GM12892 (cell line): ENCODE measurements at regions not wholly inside any gene's neighbourhood (a gene's known extent, or its start where the extent isn't known, plus 50 kb on each side); places are given as distances from the start of the nearest gene placed in this dataset.

Experiments used
- DNase-seq: peaks from one replicate; pipeline ENCODE4 v3.0.0; 2011; ENCODE audit not compliant: insufficient read length
- FAIRE-seq: peaks from 2 replicates; lab custom pipeline; 2011; peaks lifted over from hg19 to GRCh38; lab: Jason Lieb, UNC
- POLR2A ChIP-seq: IDR thresholded peaks from 2 replicates; pipeline ENCODE4 v1.6.1; 2011; ENCODE audit warnings: low read depth, low read length, control low read depth
- POLR2AphosphoS5 ChIP-seq: IDR thresholded peaks from 2 replicates; pipeline ENCODE4 v1.6.1; 2011; ENCODE audit warnings: low read depth, low read length, control low read depth
- TAF1 ChIP-seq: IDR thresholded peaks from 2 replicates; pipeline ENCODE4 v1.6.1; 2011; ENCODE audit warnings: low read depth, mild to moderate bottlenecking, control low read depth, low read length, borderline replicate concordance

DNA sequence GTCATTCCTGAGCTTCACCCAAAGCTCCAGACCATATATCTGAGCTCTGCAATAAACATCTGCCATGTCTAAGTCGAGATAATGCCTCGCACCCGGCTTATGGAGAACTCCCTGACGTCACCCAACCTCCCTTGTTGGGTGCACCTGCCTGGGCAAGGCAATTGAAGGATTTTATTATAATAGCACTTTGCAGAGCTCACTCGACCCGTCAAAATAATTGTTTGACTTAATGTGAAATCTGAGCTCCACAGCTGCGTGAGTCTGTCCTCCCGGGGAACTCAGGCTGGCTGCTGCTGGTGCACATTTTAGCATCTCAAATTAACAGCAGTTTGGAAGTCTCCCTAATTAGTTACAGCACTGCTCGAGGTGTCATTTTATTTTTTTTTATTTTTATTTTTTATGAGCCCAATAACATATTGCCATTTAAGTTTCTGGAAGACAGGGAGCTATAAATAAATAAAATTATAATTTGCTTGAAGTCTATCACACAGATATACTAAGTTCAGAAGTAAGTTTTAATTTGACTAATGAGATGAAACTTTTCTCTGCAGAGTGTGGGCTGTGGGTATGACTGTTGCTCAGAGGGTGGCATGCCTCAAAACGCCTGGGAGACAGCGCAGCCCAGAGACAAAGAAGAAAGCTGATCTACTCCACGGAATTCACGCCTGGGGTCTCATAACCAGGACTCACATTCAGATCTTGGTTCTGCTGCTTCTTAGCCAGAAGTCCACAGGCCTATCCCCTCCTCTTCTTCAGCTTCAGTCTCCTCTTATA is 401.4 kb upstream of the C16orf82 start:
- TF ChIP-seq POLR2AphosphoS5, result no peak
- no peak for TF ChIP-seq POLR2A
- no peak for TF ChIP-seq TAF1
- no peak for DNase-seq

DNA sequence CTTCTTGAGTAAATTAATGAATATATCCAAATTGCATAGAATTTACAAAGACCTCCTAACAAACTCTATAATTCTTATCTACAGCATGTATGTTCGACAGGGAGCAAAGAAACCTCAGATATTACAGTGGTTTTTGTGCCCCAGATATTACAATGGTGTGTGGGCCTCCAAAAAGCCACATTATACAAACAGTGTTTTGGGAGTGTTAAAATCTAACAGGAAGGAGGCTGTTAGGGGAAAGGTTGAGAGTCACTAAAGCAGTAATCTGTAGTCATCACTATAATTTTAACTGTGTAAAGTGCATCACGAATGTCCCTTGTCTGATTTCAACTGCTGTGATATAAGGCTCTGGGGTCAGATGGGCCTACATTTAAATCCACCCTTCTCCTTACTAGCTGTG is 400.2 kb upstream of the C16orf82 start:
- no peak for TF ChIP-seq TAF1
- no peak for TF ChIP-seq POLR2A
- TF ChIP-seq POLR2AphosphoS5, result no peak
- FAIRE-seq (no peak), DNase-seq (no peak)

More for the DNA sequence above, 401.4 kb upstream of the C16orf82 start:
- FAIRE-seq, result no peak

DNA sequence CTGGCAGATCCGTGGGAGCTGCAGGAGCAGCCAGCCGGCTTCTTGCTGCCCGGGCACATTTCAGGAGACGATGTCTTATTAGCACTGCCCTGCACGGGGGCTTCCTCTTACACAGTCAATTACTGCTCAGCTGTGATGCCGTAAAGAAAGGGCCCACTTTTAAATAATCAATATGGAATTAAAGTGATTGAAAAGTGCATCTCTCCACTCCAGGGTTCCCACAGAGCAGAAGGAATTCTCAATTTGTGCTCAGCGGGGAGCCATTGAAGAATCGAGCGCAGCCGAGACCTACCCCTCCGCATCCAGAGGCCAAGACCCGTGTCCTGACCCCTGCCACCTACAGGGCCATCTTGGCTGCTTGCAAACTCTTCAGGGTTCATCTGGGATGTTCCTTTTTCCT is 399.4 kb upstream of the C16orf82 start:
- TF ChIP-seq POLR2AphosphoS5 (no peak), POLR2A (no peak), TAF1 (no peak)
- FAIRE-seq, result no peak

DNA sequence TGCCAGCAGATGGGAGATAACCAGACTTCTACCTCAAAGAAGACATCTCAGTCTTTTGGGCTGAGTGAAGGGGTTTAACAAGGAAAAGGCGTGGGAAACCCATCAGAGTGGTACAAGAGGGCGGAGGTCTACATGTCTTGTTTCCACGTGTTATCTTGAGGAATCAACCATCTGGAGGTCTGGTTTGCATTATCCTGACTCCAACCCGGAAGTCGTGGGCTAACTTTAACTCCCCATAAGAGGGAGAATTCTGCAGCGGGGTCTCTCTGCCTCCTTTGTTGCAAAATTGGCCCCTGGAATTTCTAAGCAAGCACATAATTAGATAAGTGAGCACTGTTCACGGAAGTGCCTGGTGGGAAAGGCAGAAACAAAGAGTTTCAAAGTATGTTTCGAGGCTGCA is 398.7 kb upstream of the C16orf82 start:
- no peak for TF ChIP-seq POLR2AphosphoS5
- TF ChIP-seq TAF1, result no peak
- TF ChIP-seq POLR2A, result no peak
- FAIRE-seq (no peak), DNase-seq (no peak)

More for the DNA sequence above, 399.4 kb upstream of the C16orf82 start:
- no peak for DNase-seq

DNA sequence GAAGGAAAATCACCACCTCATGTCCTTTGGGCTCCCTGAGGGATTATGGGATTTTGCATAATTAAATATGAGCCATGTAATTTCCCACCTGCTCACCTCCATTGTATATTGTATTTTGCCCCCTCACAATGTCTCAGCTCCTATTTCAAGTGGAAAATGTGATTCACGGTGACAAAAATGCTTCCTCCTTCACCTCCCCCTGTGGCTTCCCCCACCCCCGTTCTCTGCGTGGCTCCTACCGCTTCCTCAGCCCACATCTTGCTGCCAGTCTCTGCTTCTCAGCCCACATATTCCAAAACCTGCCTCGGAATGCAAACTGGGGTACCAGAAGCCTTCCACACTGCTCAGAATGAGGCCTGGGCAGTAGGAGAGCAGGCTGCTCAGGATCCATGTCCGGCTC is 394.5 kb upstream of the C16orf82 start:
- FAIRE-seq, result no peak
- TF ChIP-seq POLR2A, result no peak
- no peak for TF ChIP-seq TAF1
- no peak for TF ChIP-seq POLR2AphosphoS5
- no peak for DNase-seq

DNA sequence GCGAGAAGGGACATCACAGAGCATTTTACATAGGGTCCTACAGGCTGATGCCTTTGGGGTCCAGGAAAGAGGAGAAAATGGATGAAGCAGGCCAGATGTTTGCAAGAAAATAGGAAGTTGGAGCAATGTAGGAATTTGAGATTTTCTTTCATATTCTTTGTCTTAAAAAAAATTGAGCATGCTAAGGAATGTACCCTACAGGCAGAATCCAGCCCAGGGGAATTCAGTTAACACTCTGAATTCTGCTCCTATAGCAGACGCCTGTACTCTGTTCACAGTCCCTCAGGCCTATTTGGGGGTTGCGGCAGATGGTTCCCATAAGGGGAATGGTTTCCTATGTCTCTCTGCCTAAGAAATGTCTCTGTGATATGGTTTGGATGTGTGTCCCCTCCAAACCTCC is 393.7 kb upstream of the C16orf82 start:
- FAIRE-seq (no peak), DNase-seq (no peak)
- TF ChIP-seq TAF1, result no peak
- no peak for TF ChIP-seq POLR2AphosphoS5

DNA sequence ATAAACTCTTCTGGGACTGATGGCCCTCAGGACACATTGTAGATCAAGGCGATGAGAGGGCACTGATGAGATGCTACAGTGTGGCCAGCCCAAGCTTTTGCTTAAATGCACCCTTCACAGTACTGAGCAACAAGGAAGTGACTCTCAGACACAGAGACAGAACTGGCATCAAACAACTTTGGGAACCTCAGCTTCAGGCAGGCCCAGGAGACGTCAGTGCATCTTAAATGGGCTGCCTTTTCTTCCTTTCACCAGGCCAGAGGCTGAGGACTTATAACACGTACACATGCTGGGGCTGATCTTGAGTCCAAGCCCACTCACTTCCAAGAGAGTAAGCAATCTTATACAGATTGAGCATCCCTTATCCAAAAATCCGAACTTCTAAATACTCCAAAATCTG is 386.1 kb upstream of the C16orf82 start:
- TF ChIP-seq POLR2AphosphoS5 (no peak), POLR2A (no peak), TAF1 (no peak)
- FAIRE-seq (no peak), DNase-seq (no peak)

DNA sequence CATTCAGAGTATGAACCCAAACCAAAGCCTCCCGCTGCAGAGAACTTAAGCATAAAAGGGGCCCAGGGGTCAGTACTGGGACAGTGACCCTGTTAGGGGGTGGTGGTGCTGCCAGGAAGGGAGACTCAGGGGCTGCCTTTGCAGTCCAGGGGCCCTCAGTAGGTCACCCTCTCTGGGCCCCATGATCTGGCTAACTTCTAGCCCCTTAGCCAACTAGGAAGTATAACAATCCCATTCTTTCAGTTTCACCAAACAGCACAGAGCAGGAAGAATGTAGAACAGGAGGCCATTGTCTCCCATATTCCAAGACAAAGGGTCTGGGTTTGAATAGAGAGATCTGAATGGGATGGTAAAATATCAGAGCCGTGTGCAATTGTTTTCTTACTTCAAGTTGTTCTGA is 378.6 kb upstream of the C16orf82 start:
- FAIRE-seq (no peak), DNase-seq (no peak)
- no peak for TF ChIP-seq POLR2AphosphoS5
- no peak for TF ChIP-seq POLR2A
- no peak for TF ChIP-seq TAF1

DNA sequence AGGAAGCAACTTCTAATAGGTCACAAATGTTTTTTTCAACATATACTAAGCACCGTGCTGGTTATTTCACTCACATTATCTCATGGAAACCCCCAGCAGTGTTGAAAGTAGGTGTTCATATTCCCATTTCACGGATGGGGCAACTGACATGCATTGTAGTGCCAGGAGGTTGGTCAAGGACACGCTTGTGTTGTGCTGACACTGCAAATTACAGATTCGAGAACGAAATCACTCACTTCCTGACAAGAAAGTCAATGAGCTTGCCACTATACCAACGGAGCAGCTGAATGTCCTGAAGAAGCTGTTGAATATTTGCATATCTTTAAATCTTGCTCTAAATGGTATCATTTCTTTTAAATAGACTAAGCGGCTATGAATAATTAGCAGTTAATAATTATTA is 378.0 kb upstream of the C16orf82 start:
- FAIRE-seq, result no peak
- TF ChIP-seq POLR2A (no peak), TAF1 (no peak), POLR2AphosphoS5 (no peak)
- no peak for DNase-seq

DNA sequence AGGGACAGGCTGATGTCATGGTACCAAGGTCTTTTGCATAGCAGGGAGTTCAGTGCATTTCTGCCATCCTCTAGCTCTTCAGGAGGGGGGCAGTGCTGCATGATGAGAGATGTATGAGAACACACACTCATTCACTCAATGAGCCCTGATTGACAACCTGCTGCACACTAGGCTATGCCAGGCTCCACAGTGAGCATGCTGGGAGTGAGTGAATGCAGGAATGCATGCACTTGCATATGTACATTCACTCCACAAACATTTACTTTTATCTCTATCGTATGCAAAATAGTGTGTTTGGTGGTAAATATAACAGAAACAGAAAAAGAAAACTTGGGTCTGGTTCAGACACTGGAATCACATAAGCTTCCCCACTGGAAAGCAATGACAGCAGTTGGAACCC is 374.1 kb upstream of the C16orf82 start:
- DNase-seq (no peak), FAIRE-seq (no peak)
- TF ChIP-seq TAF1 (no peak), POLR2A (no peak), POLR2AphosphoS5 (no peak)

DNA sequence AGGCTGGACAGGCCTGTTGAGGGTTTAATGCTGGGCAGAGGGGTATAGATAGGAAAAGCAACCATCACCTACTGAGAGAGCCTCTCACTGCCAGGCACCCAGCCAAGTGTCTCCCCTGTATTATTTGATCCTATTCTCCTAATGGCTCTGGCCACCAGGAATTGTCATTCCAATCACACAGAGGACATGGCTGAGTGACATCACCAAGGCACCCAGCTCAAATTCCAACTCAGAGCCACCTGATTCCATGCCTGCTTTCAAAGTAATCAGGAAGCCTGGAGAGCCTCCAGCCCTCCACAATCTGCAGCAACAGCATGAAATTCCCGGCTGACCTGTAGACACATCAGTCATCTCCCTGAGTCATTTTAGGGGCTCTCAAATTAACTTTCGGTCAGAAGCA is 368.9 kb upstream of the C16orf82 start:
- DNase-seq (no peak), FAIRE-seq (no peak)
- TF ChIP-seq TAF1 (no peak), POLR2A (no peak), POLR2AphosphoS5 (no peak)

DNA sequence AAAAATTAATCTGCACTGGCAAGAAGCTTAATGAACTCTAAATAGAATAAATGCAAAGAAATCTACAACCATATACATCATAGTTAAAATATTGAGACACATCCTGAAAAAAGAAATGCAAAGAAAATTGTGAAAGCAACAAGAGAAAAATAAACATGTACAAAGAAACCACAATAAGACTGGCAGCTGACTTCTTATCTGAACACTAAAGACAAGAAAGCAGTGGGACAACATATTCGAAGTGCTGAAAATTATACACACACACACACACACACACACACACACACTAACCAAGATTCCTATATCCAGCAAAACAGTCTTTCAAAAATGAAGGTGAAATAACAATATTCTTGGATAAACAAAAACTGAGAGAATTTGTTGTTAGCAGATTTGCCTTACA is 366.5 kb upstream of the C16orf82 start:
- FAIRE-seq (no peak), DNase-seq (no peak)

More for the DNA sequence above, 366.5 kb upstream of the C16orf82 start:
- TF ChIP-seq POLR2A, result no peak
- TF ChIP-seq POLR2AphosphoS5, result no peak
- no peak for TF ChIP-seq TAF1
